Erythroblast (primary cell): ENCODE measurements at regions not wholly inside any gene's neighbourhood (a gene's known extent, or its start where the extent isn't known, plus 50 kb on each side); places are given as distances from the start of the nearest gene placed in this dataset.

ENCODE experiments used
- GATA1 ChIP-seq: IDR thresholded peaks from 2 replicates; pipeline ENCODE4 v1.6.1; 2011; ENCODE audit warnings: low read depth, mild to moderate bottlenecking, control low read depth, low read length, moderate library complexity
- POLR2A ChIP-seq: IDR thresholded peaks from 2 replicates; pipeline ENCODE4 v1.6.1; 2011; ENCODE audit warnings: mild to moderate bottlenecking, low read length

DNA sequence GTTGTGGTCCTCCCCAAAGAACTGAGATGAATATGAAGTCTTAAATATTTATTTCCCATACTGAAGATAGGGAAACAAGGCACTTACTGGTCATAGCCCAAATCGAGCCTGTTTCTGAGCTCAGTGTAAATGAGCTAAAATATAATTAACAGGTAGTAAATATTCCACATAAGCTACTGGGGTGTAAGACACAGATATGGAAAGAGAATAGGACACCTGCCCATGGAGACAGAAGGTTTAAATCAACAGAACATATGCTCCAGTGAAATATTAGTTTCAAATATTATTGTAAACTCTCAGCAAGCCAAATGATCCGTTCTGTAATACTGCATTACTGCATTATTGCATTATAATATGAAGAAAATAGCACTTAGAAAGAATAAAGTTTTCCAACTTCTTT lies 537.9 kb downstream of the ANKRD7 start:
- TF ChIP-seq POLR2A (no peak), GATA1 (no peak)
